Suprapubic skin (tissue), 4 donors: ENCODE measurements at regions not wholly inside any gene's neighbourhood (a gene's known extent, or its start where the extent isn't known, plus 50 kb on each side); places are given as distances from the start of the nearest gene placed in this dataset.

ENCODE experiments used
- CTCF ChIP-seq, 2 donors: fragments of 200-600 bp in 1 of 2; fragments of 450-650 bp in 1 of 2; sonication (generic) in 1 of 2; IDR thresholded peaks; one replicate each; pipeline ENCODE4 v1.5.1; 2016 to 2019; ENCODE audit warnings: antibody characterized with exemption in 2 of 2, mild to moderate bottlenecking in 1 of 2, moderate library complexity in 1 of 2
- EP300 ChIP-seq: sonication (generic); formaldehyde crosslinking; IDR thresholded peaks from one replicate; pipeline ENCODE4 v1.6.1; 2017; ENCODE audit warnings: antibody characterized with exemption
- POLR2A ChIP-seq, 2 donors: fragments of 450-650 bp; IDR thresholded peaks; one replicate each; pipeline ENCODE4 v1.6.1; 2017; ENCODE audit warnings: antibody characterized with exemption in 2 of 2, mild to moderate bottlenecking in 2 of 2, moderate library complexity in 2 of 2
- POLR2AphosphoS5 ChIP-seq, 3 donors: sonication (generic); formaldehyde crosslinking; IDR thresholded peaks; one replicate each; pipeline ENCODE4 v1.6.1; 2017; ENCODE audit warnings: antibody characterized with exemption in 3 of 3

GRCh38 chr16:86994651-86995171 lies 322.5 kb downstream of the C16orf95 start:
- TF ChIP-seq CTCF (IDR thresholded peaks at IDR 0.05): no peak
- no peak for TF ChIP-seq POLR2A (IDR thresholded peaks at IDR 0.05)
- no peak for TF ChIP-seq EP300
- TF ChIP-seq POLR2AphosphoS5 (IDR thresholded peaks at IDR 0.05): no peak
